HepG2 (cell line): ENCODE measurements at regions not wholly inside any gene's neighbourhood (a gene's known extent, or its start where the extent isn't known, plus 50 kb on each side); places are given as distances from the start of the nearest gene placed in this dataset.

Experiments used
- BORCS8-MEF2B ChIP-seq: sonication (generic); formaldehyde crosslinking; IDR thresholded peaks from 2 replicates; pipeline ENCODE4 v1.8.0; 2022; ENCODE audit warnings: mild to moderate bottlenecking, missing genetic modification reagents
- CCDC6 ChIP-seq: sonication (generic); formaldehyde crosslinking; IDR thresholded peaks from 2 replicates; pipeline ENCODE4 v1.8.1; 2022; ENCODE audit warnings: mild to moderate bottlenecking, missing genetic modification reagents, moderate library complexity
- DZIP1 ChIP-seq: sonication (generic); formaldehyde crosslinking; IDR thresholded peaks from 2 replicates; pipeline ENCODE4 v1.5.0; 2020; ENCODE audit warnings: mild to moderate bottlenecking, missing genetic modification reagents
- HNRNPLL ChIP-seq: fragments of 200-400 bp; formaldehyde crosslinking; IDR thresholded peaks from 2 replicates; pipeline ENCODE4 v1.6.1; 2017; ENCODE audit warnings: mild to moderate bottlenecking, low read depth, low read length; ENCODE audit not compliant: poor library complexity, severe bottlenecking
- IKZF1 ChIP-seq: fragments of 450-650 bp; IDR thresholded peaks from 2 replicates; pipeline ENCODE4 v1.7.1; 2016
- KDM6A ChIP-seq: IDR thresholded peaks from 2 replicates; pipeline ENCODE4 v1.6.1; 2016; ENCODE audit warnings: low read depth
- MBD4 ChIP-seq: IDR thresholded peaks from 2 replicates; pipeline ENCODE4 v1.6.1; 2012; ENCODE audit warnings: low read length, inconsistent platforms, borderline replicate concordance
- NCOA1 ChIP-seq: sonication (generic); formaldehyde crosslinking; IDR thresholded peaks from 2 replicates; pipeline ENCODE4 v1.9.0; 2021; ENCODE audit warnings: missing genetic modification reagents
- PLSCR1 ChIP-seq: sonication (generic); formaldehyde crosslinking; IDR thresholded peaks from 2 replicates; pipeline ENCODE4 v1.5.0; 2020; ENCODE audit warnings: missing genetic modification reagents, mild to moderate bottlenecking, borderline replicate concordance
- TRIM22 ChIP-seq: fragments of 450-650 bp; IDR thresholded peaks from 2 replicates; pipeline ENCODE4 v1.6.1; 2017
- ZBTB21 ChIP-seq: sonication (generic); formaldehyde crosslinking; IDR thresholded peaks from 2 replicates; pipeline ENCODE4 v1.4.0; 2020; ENCODE audit warnings: missing genetic modification reagents
- ZNF280B ChIP-seq: sonication (generic); formaldehyde crosslinking; IDR thresholded peaks from 2 replicates; pipeline ENCODE4 v1.5.0; 2020; ENCODE audit warnings: missing genetic modification reagents, mild to moderate bottlenecking, borderline replicate concordance
- ZNF431 ChIP-seq: sonication (generic); formaldehyde crosslinking; IDR thresholded peaks from 2 replicates; pipeline ENCODE4 v1.9.0; 2022; ENCODE audit warnings: missing genetic modification reagents, low read depth, mild to moderate bottlenecking, borderline replicate concordance
- ZNF549 ChIP-seq: sonication (generic); formaldehyde crosslinking; IDR thresholded peaks from 2 replicates; pipeline ENCODE4 v1.5.0; 2020; ENCODE audit warnings: missing genetic modification reagents
- ZNF597 ChIP-seq: sonication (generic); formaldehyde crosslinking; IDR thresholded peaks from 2 replicates; pipeline ENCODE4 v1.5.0; 2020; ENCODE audit warnings: missing genetic modification reagents
- ZNF609 ChIP-seq: sonication (generic); formaldehyde crosslinking; IDR thresholded peaks from 2 replicates; pipeline ENCODE4 v1.4.0; 2020; ENCODE audit warnings: mild to moderate bottlenecking, missing genetic modification reagents, borderline replicate concordance
- ZNF616 ChIP-seq: sonication (generic); formaldehyde crosslinking; IDR thresholded peaks from 2 replicates; pipeline ENCODE4 v1.5.0; 2020; ENCODE audit warnings: low read depth, mild to moderate bottlenecking, missing genetic modification reagents
- ZNF703 ChIP-seq: sonication (generic); formaldehyde crosslinking; IDR thresholded peaks from 2 replicates; pipeline ENCODE4 v1.5.1; 2020; ENCODE audit warnings: missing genetic modification reagents, mild to moderate bottlenecking, moderate library complexity, borderline replicate concordance
- ZNF747 ChIP-seq: sonication (generic); formaldehyde crosslinking; IDR thresholded peaks from 2 replicates; pipeline ENCODE4 v1.8.1; 2023; ENCODE audit warnings: missing genetic modification reagents, mild to moderate bottlenecking, borderline replicate concordance

- TF ChIP-seq ZBTB21 (CRISPR knock-in tag) (no peak), IKZF1 (no peak), TRIM22 (no peak), MBD4 (no peak), ZNF747 (CRISPR knock-in tag) (no peak), NCOA1 (CRISPR knock-in tag) (no peak), ZNF616 (CRISPR knock-in tag) (no peak), ZNF549 (CRISPR knock-in tag) (no peak), DZIP1 (no peak), ZNF280B (CRISPR knock-in tag) (no peak), BORCS8-MEF2B (CRISPR knock-in tag) (no peak), PLSCR1 (CRISPR knock-in tag) (no peak), ZNF609 (CRISPR knock-in tag) (no peak), CCDC6 (CRISPR knock-in tag) (no peak), ZNF597 (CRISPR knock-in tag) (no peak), ZNF703 (CRISPR knock-in tag) (no peak), KDM6A (CRISPR knock-in tag) (no peak), ZNF431 (CRISPR knock-in tag) (no peak), HNRNPLL (no peak)
Observed at GRCh38 chr5:40446910-40447309, 232.8 kb upstream of the PTGER4 start (continued).
